ENCODE measurements at regions not wholly inside any gene's neighbourhood (a gene's known extent, or its start where the extent isn't known, plus 50 kb on each side); places are given as distances from the start of the nearest gene placed in this dataset.

GRCh38 chr2:5986801-5987787 lies 294.9 kb downstream of the SOX11 start:
- TF ChIP-seq SALL2 (CRISPR knock-in tag; IDR thresholded peaks at IDR 0.05): no peak
- no peak for TF ChIP-seq PHF20 (CRISPR knock-in tag; IDR thresholded peaks at IDR 0.05)
- no peak for TF ChIP-seq FOXP1 (IDR thresholded peaks at IDR 0.05)
- TF ChIP-seq FOXP1 (CRISPR knock-in tag; IDR thresholded peaks at IDR 0.05): no peak
- TF ChIP-seq HNRNPH1 (optimal IDR thresholded peaks at IDR 0.05; ENCODE audit: low read depth, low read length): no peak
- no peak for TF ChIP-seq ZFYVE20 (CRISPR knock-in tag; IDR thresholded peaks at IDR 0.05; ENCODE audit: borderline replicate concordance, low read depth)
- TF ChIP-seq CCAR2 (optimal IDR thresholded peaks at IDR 0.05; ENCODE audit: low read depth, low read length): no peak
- TF ChIP-seq ZNF891 (CRISPR knock-in tag; IDR thresholded peaks at IDR 0.05): no peak
- no peak for TF ChIP-seq ZNF776 (CRISPR knock-in tag; IDR thresholded peaks at IDR 0.05)
- no peak for TF ChIP-seq STAG1 (CRISPR knock-in tag; IDR thresholded peaks at IDR 0.05)
- TF ChIP-seq ZNF75D (CRISPR knock-in tag; IDR thresholded peaks at IDR 0.05; ENCODE audit: borderline replicate concordance): no peak
- TF ChIP-seq NRL (CRISPR knock-in tag; IDR thresholded peaks at IDR 0.05; ENCODE audit: borderline replicate concordance): no peak
- TF ChIP-seq ZNF484 (CRISPR knock-in tag; IDR thresholded peaks at IDR 0.05; ENCODE audit: borderline replicate concordance, low read depth): no peak
- TF ChIP-seq ZNF24 (IDR thresholded peaks at IDR 0.05): no peak
- H3K9me3 ChIP-seq (ENCODE audit: low read length): 0 out of 2 replicates have a peak, but pooled peaks cover 6% of the 10 kb centered on the region
- no peaks in the 10 kb centered on the region for H3K79me2 ChIP-seq (ENCODE audit: insufficient read depth, low read length)
- intact Hi-C loops (cut with micrococcal nuclease; ENCODE audit: unreplicated experiment): no loop called here
- no peak overlapping the region for H3K27ac ChIP-seq (ENCODE audit: extremely low read length, insufficient read depth, low read length)
- ChIA-PET POLR2A (no interaction called here), CTCF (ENCODE audit: low intra/inter-chr PET ratio, low total read pairs) (no interaction called here)
- H3K36me3 ChIP-seq (replicated peaks in 1 of 2; ENCODE audit: control insufficient read depth in 1 of 2, insufficient read depth in 2 of 2, low read length in 2 of 2): no peaks in the 10 kb centered on the region
- no peak overlapping the region for H2AFZ ChIP-seq (ENCODE audit: low read length)
- H3K4me3 ChIP-seq (replicated peaks in 1 of 3; ENCODE audit: insufficient read depth in 1 of 3, low read depth in 2 of 3, low read length in 3 of 3): no peak overlapping the region
- H3K27me3 ChIP-seq (ENCODE audit: control insufficient read depth in 1 of 2, insufficient read depth in 2 of 2, low read length in 2 of 2): peaks cover 0 to 4% of the 10 kb centered on the region in 2 experiments; a peak in 1 of 5 replicates
- H3K4me2 ChIP-seq (ENCODE audit: low read depth, low read length): no peak overlapping the region
- no peak overlapping the region for H3K9ac ChIP-seq (ENCODE audit: insufficient read depth, low read depth, low read length)
- no peaks in the 10 kb centered on the region for H4K20me1 ChIP-seq (ENCODE audit: insufficient read depth, low read length)
- BruUV-seq (replicated peaks): no TSS peak
- ATAC-seq: no peak
- WGBS (ENCODE audit: low lambda C conversion rate): 8% methylated on average over 12 of the region's 12 CpGs
- in situ Hi-C loops (cut with HindIII; ENCODE audit: extremely low pct_ligation_motif_present, low pct_unique_long_range_greater_than_20kb): no loop called here
- FAIRE-seq: no peak
- no peaks in the 10 kb centered on the region for H3K4me1 ChIP-seq (ENCODE audit: insufficient read depth, low read length)
- DNase-seq (ENCODE audit: low spot score): no peak

All from HepG2 (cell line).